OCI-LY3 (cell line): ENCODE measurements at regions not wholly inside any gene's neighbourhood (a gene's known extent, or its start where the extent isn't known, plus 50 kb on each side); places are given as distances from the start of the nearest gene placed in this dataset.

Experiments
- EZH2phosphoT487 ChIP-seq: fragments of 200-600 bp; shearing (Covaris generic); IDR thresholded peaks from 2 replicates; pipeline ENCODE4 v1.6.1; 2018; ENCODE audit warnings: antibody characterized with exemption, mixed run types, low read depth
- TF ChIP-seq, protein P1 (sequence below): fragments of 200-600, 300-600 bp; sonication (generic); IDR thresholded peaks from 2 replicates; pipeline ENCODE4 v1.5.1; 2014; ENCODE audit warnings: antibody characterized with exemption, low read length, low read depth

DNA sequence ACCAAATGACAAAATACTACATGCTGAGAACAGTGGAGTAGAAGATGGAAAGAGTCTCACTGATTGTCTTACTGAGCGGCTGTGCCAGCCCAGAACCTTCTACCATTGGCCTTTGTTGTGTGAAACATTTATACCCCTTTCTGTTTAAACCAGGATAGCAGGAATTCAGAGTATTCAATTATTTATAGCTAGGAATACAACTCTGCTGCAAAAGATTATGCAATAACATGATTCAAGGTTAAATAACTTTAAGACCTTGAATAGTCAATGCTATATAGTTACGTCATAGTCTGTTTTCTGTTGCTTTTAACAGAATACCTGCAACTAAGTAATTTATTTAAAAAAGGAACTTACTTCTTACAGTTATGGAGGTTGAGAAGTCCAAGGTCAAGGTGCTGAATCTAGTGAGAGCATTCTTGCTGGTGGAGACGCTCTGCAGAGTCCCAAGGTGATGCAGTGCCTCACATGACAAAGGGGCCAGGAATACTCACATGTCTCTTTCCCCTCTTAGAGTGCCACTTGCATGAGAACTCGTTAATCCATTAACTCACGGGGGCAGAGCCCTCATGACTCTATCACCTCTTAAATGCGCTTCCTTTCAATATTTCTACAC lies 371.8 kb downstream of the MDFIC start:
- TF ChIP-seq, protein P1, sequence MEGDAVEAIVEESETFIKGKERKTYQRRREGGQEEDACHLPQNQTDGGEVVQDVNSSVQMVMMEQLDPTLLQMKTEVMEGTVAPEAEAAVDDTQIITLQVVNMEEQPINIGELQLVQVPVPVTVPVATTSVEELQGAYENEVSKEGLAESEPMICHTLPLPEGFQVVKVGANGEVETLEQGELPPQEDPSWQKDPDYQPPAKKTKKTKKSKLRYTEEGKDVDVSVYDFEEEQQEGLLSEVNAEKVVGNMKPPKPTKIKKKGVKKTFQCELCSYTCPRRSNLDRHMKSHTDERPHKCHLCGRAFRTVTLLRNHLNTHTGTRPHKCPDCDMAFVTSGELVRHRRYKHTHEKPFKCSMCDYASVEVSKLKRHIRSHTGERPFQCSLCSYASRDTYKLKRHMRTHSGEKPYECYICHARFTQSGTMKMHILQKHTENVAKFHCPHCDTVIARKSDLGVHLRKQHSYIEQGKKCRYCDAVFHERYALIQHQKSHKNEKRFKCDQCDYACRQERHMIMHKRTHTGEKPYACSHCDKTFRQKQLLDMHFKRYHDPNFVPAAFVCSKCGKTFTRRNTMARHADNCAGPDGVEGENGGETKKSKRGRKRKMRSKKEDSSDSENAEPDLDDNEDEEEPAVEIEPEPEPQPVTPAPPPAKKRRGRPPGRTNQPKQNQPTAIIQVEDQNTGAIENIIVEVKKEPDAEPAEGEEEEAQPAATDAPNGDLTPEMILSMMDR, result no peak
- no peak for TF ChIP-seq EZH2phosphoT487
